ENCODE measurements at regions not wholly inside any gene's neighbourhood (a gene's known extent, or its start where the extent isn't known, plus 50 kb on each side); places are given as distances from the start of the nearest gene placed in this dataset.
"Not testable (repeated sequence)": the region's sequence is repeated elsewhere in the genome, so short reads cannot be mapped to it uniquely, and the experiment has no call there.

DNA sequence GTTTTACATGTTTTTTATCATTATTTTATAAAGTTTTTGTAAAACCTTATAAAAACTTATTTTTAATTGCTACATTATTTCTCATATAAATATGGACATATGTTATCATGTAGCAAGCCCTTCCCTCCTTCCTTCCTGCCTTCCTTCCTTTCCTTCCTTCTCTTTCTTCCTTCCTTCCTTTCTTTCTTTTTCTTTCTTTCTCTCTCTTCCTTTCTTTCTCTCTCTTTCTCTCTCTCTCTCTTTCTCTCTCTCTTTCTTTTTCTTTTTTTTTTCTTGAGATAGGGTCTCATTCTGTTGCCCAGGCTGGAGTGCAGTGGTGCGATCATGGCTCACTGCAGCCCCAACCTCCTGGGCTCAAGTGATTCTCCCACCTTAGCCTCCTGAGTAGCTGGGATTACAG, 110.2 kb downstream of the DDX11 start:
- not testable (repeated sequence) for TF ChIP-seq POLR2AphosphoS5 (IDR thresholded peaks at IDR 0.05; ENCODE audit: low read depth, low read length); POLR2A (IDR thresholded peaks at IDR 0.05; ENCODE audit: low read depth, low read length); TAF1 (IDR thresholded peaks at IDR 0.05; ENCODE audit: borderline replicate concordance, low read depth, low read length)
